ENCODE measurements at regions not wholly inside any gene's neighbourhood (a gene's known extent, or its start where the extent isn't known, plus 50 kb on each side); places are given as distances from the start of the nearest gene placed in this dataset.

DNA sequence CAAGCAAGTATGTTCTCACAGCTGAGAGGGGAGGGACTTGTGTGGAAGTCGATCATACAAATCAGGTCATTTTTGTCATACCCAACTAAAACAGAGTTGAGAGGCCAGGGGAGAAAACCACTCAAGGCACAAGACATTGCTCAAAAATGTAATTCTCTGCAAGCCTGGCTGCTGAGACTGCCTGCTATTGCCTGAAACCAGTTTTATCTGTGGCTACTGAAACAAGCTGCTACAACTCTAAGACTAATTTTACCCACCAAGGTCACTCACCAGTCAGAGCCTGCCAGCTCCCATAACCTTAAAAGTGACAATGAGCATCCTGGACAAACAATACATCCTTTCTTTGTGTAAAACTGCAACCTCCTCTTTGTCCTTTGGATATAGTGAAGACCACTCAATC lies 54.1 kb upstream of the CST7 start:
- TF ChIP-seq POLR2A (IDR thresholded peaks at IDR 0.05): no peak
- TF ChIP-seq, protein P1, sequence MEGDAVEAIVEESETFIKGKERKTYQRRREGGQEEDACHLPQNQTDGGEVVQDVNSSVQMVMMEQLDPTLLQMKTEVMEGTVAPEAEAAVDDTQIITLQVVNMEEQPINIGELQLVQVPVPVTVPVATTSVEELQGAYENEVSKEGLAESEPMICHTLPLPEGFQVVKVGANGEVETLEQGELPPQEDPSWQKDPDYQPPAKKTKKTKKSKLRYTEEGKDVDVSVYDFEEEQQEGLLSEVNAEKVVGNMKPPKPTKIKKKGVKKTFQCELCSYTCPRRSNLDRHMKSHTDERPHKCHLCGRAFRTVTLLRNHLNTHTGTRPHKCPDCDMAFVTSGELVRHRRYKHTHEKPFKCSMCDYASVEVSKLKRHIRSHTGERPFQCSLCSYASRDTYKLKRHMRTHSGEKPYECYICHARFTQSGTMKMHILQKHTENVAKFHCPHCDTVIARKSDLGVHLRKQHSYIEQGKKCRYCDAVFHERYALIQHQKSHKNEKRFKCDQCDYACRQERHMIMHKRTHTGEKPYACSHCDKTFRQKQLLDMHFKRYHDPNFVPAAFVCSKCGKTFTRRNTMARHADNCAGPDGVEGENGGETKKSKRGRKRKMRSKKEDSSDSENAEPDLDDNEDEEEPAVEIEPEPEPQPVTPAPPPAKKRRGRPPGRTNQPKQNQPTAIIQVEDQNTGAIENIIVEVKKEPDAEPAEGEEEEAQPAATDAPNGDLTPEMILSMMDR (IDR thresholded peaks at IDR 0.05): no peak
- TF ChIP-seq EP300 (IDR thresholded peaks at IDR 0.05): no peak

Measured in ovary (tissue), 3 donors.